Effector memory CD8-positive, alpha-beta T cell (primary cell): ENCODE measurements at regions not wholly inside any gene's neighbourhood (a gene's known extent, or its start where the extent isn't known, plus 50 kb on each side); places are given as distances from the start of the nearest gene placed in this dataset.

ENCODE experiments used
- ATAC-seq: fragments of 150-1000 bp; cut with Tn5 transposase; replicated peaks from 2 replicates; pipeline ENCODE4 v1.10.0; 2021; ENCODE audit warnings: mild to moderate bottlenecking, moderate library complexity
- DNase-seq, 3 experiments: peaks; one replicate each; pipeline ENCODE4 v3.0.0; 2021
- H3K27ac Mint-ChIP-seq, 2 donors: one replicate each; pipeline ENCODE4 v1.8.0; 2022; ENCODE audit warnings: mild to moderate bottlenecking in 2 of 2, mixed read lengths in 2 of 2, moderate library complexity in 2 of 2
- H3K27me3 Mint-ChIP-seq, 2 donors: one replicate each; pipeline ENCODE4 v1.8.0; 2022; ENCODE audit warnings: mixed read lengths in 2 of 2
- H3K36me3 Mint-ChIP-seq: one replicate; pipeline ENCODE4 v1.8.0; 2022; ENCODE audit warnings: mild to moderate bottlenecking, moderate library complexity, mixed read lengths; ENCODE audit not compliant: insufficient read depth
- H3K4me1 Mint-ChIP-seq, 2 donors: one replicate each; pipeline ENCODE4 v1.8.0; 2022; ENCODE audit warnings: low read depth in 2 of 2, mixed read lengths in 2 of 2
- H3K4me3 Mint-ChIP-seq, 2 donors: one replicate each; pipeline ENCODE4 v1.8.0; 2022; ENCODE audit warnings: mild to moderate bottlenecking in 2 of 2, mixed read lengths in 2 of 2, moderate library complexity in 2 of 2
- H3K9me3 Mint-ChIP-seq, 2 donors: one replicate each; pipeline ENCODE4 v1.8.0; 2022; ENCODE audit warnings: mixed read lengths in 2 of 2

- no peaks in the 10 kb centered on the region for H3K36me3 Mint-ChIP-seq
- DNase-seq = no peak
- ATAC-seq = no peak
- no peak overlapping the region for H3K27ac Mint-ChIP-seq
- H3K4me1 Mint-ChIP-seq = no peaks in the 10 kb centered on the region
- H3K27me3 Mint-ChIP-seq = peaks cover 10 to 24% of the 10 kb centered on the region in 2 donors
- H3K9me3 Mint-ChIP-seq = no peaks in the 10 kb centered on the region
- no peak overlapping the region for H3K4me3 Mint-ChIP-seq
These were observed 150.8 kb downstream of the CDC5L start for GRCh38 chr6:44538131-44538806.

DNA sequence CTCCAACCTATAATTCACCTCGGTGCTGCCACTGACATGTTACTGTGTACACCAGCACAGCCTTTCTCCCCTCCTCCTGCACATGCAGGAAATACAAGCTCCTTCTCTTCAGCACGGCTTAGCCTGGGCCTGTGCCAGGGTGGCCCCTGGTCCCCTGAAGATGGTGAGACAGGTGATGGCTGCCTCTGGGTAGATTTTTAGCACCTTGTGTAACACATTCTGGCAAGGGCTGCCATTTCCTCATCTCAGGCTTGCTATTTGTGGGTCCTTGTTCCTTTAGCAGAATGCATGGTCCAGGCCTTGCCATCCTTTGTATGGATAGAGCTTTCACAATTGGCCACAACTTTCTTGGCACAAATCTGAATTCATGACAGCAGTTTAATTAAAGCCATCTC is 151.3 kb downstream of the CDC5L start:
- peaks cover 10 to 26% of the 10 kb centered on the region in 2 donors for H3K27me3 Mint-ChIP-seq
- no peak for DNase-seq
- no peak overlapping the region for H3K27ac Mint-ChIP-seq
- no peaks in the 10 kb centered on the region for H3K9me3 Mint-ChIP-seq
- no peak overlapping the region for H3K4me3 Mint-ChIP-seq
- ATAC-seq = no peak
- no peaks in the 10 kb centered on the region for H3K36me3 Mint-ChIP-seq
- H3K4me1 Mint-ChIP-seq = no peaks in the 10 kb centered on the region

GRCh38 chr6:44539701-44540355 is 152.3 kb downstream of the CDC5L start:
- Mint-ChIP-seq H3K27ac (no peak overlapping the region), H3K9me3 (no peaks in the 10 kb centered on the region), H3K4me3 (no peak overlapping the region), H3K4me1 (no peaks in the 10 kb centered on the region), H3K36me3 (no peaks in the 10 kb centered on the region), H3K27me3 (peaks cover 15 to 33% of the 10 kb centered on the region in 2 donors)
- DNase-seq (no peak), ATAC-seq (no peak)

GRCh38 chr6:44540881-44541280 is 153.4 kb downstream of the CDC5L start:
- Mint-ChIP-seq H3K36me3 (no peaks in the 10 kb centered on the region), H3K27me3 (peaks cover 15 to 34% of the 10 kb centered on the region in 2 donors), H3K4me3 (no peak overlapping the region), H3K27ac (no peak overlapping the region), H3K4me1 (no peaks in the 10 kb centered on the region), H3K9me3 (no peaks in the 10 kb centered on the region)
- no peak for DNase-seq
- ATAC-seq = no peak

DNA sequence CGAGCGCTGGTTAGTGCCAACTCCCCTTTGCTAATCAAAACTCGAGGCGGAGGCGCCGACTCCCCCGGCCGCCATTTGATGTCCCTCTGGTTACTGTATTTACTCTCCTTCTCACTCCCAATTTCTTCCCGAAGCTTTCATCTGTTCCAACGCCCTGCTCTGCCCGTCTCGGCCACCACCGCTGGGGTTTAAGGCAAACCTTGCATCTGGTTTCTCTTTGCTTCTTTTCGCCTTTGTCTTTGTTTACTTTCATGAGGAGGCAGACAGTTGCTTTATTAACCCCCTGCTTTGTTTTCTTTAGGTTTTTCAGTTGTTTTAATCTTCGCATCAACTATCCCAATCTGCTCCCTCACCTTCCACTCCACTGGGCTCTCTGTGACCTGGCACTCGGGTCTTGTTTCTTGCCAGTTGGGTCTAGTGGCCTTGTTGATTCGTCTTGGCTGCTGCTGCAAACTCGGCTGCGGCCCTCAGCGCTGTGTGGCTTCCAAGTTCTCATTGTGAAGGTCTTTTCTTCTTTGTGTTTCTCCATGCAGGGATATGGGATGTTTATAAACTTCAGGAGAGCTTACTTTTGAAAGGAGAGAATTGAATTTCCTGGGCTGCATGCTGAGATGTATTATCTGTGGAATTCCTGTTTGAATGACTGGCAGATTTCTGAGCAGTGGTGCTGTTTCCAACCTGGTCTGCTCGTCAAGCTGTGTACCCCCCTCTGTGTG is 155.1 kb downstream of the CDC5L start:
- peaks cover 15 to 34% of the 10 kb centered on the region in 2 donors for H3K27me3 Mint-ChIP-seq
- H3K4me3 Mint-ChIP-seq = no peak overlapping the region
- DNase-seq (no peak), ATAC-seq (no peak)
- H3K9me3 Mint-ChIP-seq = no peaks in the 10 kb centered on the region
- H3K27ac Mint-ChIP-seq = no peak overlapping the region
- H3K4me1 Mint-ChIP-seq = no peaks in the 10 kb centered on the region
- H3K36me3 Mint-ChIP-seq = no peaks in the 10 kb centered on the region

DNA sequence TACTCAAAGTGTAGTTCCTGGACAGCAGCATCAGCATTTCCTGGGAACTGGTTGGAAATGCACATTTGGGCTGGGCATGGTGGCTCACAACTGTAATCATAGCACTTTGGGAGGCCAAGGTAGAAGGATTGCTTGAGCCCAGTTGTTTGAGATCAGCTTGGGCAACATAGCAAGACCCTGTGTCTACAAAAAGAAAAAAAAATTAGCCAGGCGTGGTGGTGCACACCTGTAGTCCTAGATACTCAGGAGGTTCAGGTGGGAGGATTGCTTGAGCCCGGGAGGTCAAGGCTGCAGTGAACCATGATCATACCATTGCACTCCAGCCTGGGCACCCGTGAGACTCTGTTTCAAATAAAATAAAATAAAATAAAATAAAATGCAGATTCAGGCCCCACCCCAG is 156.2 kb downstream of the CDC5L start:
- Mint-ChIP-seq H3K9me3 (no peaks in the 10 kb centered on the region), H3K27me3 (peaks cover 15 to 34% of the 10 kb centered on the region in 2 donors), H3K36me3 (no peaks in the 10 kb centered on the region), H3K4me1 (no peaks in the 10 kb centered on the region), H3K4me3 (no peak overlapping the region), H3K27ac (no peak overlapping the region)
- no peak for ATAC-seq
- no peak for DNase-seq

GRCh38 chr6:44545224-44545623 is 157.7 kb downstream of the CDC5L start:
- no peak for DNase-seq
- H3K4me1 Mint-ChIP-seq = no peaks in the 10 kb centered on the region
- H3K27ac Mint-ChIP-seq = no peak overlapping the region
- no peak for ATAC-seq
- no peaks in the 10 kb centered on the region for H3K36me3 Mint-ChIP-seq
- no peaks in the 10 kb centered on the region for H3K9me3 Mint-ChIP-seq
- no peak overlapping the region for H3K4me3 Mint-ChIP-seq
- peaks cover 10 to 34% of the 10 kb centered on the region in 2 donors for H3K27me3 Mint-ChIP-seq

GRCh38 chr6:44548319-44548718 is 160.8 kb downstream of the CDC5L start:
- Mint-ChIP-seq H3K27ac (no peak overlapping the region), H3K4me1 (no peaks in the 10 kb centered on the region), H3K27me3 (peaks cover 9 to 30% of the 10 kb centered on the region in 2 donors), H3K9me3 (no peaks in the 10 kb centered on the region), H3K4me3 (no peak overlapping the region), H3K36me3 (no peaks in the 10 kb centered on the region)
- no peak for ATAC-seq
- no peak for DNase-seq

DNA sequence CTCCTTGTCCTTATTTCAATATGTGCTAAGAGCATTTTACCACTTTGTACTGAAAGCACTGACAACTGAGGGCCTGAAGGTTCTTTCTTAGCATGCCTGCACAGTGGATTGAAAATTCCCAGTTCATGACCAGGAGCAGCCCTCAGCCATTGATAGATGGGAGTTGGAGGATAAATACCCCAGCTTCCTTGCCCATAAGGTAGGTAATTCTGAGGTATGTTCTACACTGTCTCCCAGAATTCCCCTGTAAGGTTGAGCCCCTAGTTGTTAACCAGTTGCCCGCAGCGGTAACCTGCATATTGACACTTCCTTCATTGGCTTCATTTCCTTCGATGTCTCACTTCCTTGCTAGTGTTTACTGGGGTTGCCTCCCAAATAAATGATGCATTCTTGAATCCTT is 162.0 kb downstream of the CDC5L start:
- H3K4me1 Mint-ChIP-seq = no peaks in the 10 kb centered on the region

GRCh38 chr6:44554194-44554593 is 166.7 kb downstream of the CDC5L start:
- ATAC-seq (no peak), DNase-seq (no peak)
- H3K9me3 Mint-ChIP-seq = no peaks in the 10 kb centered on the region
- H3K27ac Mint-ChIP-seq = no peak overlapping the region
- no peaks in the 10 kb centered on the region for H3K4me1 Mint-ChIP-seq
- H3K27me3 Mint-ChIP-seq = peaks cover 34 to 70% of the 10 kb centered on the region in 2 donors
- H3K36me3 Mint-ChIP-seq = no peaks in the 10 kb centered on the region
- H3K4me3 Mint-ChIP-seq = no peak overlapping the region

More for the DNA sequence above, 162.0 kb downstream of the CDC5L start:
- Mint-ChIP-seq H3K27me3 (peaks cover 10 to 34% of the 10 kb centered on the region in 2 donors), H3K4me3 (no peak overlapping the region), H3K36me3 (no peaks in the 10 kb centered on the region), H3K27ac (no peak overlapping the region), H3K9me3 (no peaks in the 10 kb centered on the region)
- no peak for DNase-seq
- no peak for ATAC-seq

DNA sequence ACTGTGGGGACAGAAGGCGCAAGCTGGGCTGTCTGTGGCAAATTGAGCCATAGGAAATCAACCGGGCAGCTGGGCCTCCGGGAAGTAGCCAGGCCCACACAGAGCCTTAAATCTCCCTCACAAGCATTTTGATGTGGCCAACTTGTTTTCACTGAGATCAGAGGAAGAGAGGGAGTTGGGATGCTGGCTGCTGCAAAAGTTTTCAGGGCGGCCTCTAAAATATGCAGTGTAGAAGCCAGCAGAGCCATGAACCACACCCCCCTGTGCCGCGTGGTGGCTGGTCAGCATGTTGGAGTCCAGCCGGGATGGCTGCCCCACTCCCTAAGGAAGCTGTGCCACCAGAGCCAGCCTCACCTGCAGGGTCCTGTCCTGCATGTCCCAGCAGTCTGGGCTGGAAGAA is 167.4 kb downstream of the CDC5L start:
- Mint-ChIP-seq H3K9me3 (no peaks in the 10 kb centered on the region), H3K36me3 (no peaks in the 10 kb centered on the region), H3K27ac (no peak overlapping the region), H3K4me3 (no peak overlapping the region), H3K27me3 (peaks cover 41 to 76% of the 10 kb centered on the region in 2 donors), H3K4me1 (no peaks in the 10 kb centered on the region)
- no peak for ATAC-seq
- DNase-seq = no peak

DNA sequence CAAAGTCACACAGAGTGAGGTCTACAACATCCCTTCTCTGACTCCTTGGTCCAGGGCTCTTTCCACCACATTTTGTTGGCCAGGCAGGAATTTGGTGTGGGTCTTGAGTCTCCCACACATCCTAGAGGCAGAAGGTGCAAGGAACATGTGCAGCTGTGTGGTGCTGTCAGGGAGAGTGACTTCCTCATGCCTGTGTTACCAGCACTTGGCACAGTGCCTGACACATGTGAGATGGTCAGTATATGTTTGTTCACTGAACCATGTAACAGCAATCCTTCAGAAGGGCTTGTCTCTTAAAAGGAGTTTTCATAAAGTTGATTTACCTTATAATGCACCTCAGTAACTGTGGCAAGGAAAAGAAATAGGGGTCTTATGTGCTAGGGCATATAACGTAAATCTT is 168.5 kb downstream of the CDC5L start:
- Mint-ChIP-seq H3K27me3 (peaks cover 51 to 87% of the 10 kb centered on the region in 2 donors), H3K27ac (no peak overlapping the region), H3K9me3 (no peaks in the 10 kb centered on the region), H3K4me3 (no peak overlapping the region), H3K4me1 (no peaks in the 10 kb centered on the region), H3K36me3 (no peaks in the 10 kb centered on the region)
- DNase-seq (no peak), ATAC-seq (no peak)

- no peak for ATAC-seq
- H3K4me3 Mint-ChIP-seq = no peak overlapping the region
These were observed 170.7 kb downstream of the CDC5L start for GRCh38 chr6:44558024-44558831.

More at GRCh38 chr6:44558024-44558831, 170.7 kb downstream of the CDC5L start:
- Mint-ChIP-seq H3K9me3 (no peaks in the 10 kb centered on the region), H3K27ac (no peak overlapping the region), H3K36me3 (no peaks in the 10 kb centered on the region), H3K4me1 (peaks cover 4 to 5% of the 10 kb centered on the region in 2 donors), H3K27me3 (peaks cover 68 to 87% of the 10 kb centered on the region in 2 donors)
- no peak for DNase-seq
